ENCODE measurements at regions not wholly inside any gene's neighbourhood (a gene's known extent, or its start where the extent isn't known, plus 50 kb on each side); places are given as distances from the start of the nearest gene placed in this dataset.

DNA sequence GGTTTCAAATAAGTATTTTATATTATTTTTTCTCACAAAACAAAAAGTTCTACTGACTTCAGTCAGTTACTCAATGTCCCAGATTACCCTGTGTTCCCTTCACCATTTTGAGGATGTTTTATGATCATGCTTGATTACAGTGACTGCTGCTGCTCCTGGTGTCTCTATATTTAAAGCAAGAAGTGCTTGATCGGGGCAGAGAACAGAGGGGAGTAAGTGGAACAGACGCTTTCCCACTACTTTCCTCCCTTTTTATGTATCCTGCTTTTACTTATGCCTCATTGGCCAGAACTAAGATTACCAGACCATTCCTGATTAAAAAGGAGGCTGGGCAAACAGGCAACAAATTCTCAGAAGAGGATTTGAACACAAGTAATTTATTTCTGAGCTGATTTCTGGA is 612.1 kb downstream of the VGLL3 start:
- TF ChIP-seq, protein P1, sequence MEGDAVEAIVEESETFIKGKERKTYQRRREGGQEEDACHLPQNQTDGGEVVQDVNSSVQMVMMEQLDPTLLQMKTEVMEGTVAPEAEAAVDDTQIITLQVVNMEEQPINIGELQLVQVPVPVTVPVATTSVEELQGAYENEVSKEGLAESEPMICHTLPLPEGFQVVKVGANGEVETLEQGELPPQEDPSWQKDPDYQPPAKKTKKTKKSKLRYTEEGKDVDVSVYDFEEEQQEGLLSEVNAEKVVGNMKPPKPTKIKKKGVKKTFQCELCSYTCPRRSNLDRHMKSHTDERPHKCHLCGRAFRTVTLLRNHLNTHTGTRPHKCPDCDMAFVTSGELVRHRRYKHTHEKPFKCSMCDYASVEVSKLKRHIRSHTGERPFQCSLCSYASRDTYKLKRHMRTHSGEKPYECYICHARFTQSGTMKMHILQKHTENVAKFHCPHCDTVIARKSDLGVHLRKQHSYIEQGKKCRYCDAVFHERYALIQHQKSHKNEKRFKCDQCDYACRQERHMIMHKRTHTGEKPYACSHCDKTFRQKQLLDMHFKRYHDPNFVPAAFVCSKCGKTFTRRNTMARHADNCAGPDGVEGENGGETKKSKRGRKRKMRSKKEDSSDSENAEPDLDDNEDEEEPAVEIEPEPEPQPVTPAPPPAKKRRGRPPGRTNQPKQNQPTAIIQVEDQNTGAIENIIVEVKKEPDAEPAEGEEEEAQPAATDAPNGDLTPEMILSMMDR (conservative IDR thresholded peaks at IDR 0.05): no peak
- TF ChIP-seq ZFX (IDR thresholded peaks at IDR 0.05): no peak
